NCI-H187 (cell line): ENCODE measurements at regions not wholly inside any gene's neighbourhood (a gene's known extent, or its start where the extent isn't known, plus 50 kb on each side); places are given as distances from the start of the nearest gene placed in this dataset.

Source experiments
- DNase-seq, 2 experiments: peaks; one replicate each; lab custom pipeline; 2025; lab: John Stamatoyannopoulos, UW

- DNase-seq, result no peak
These were observed 69.6 kb downstream of the MDH1 start for GRCh38 chr2:63658176-63658968.

- DNase-seq, result no peak
These were observed 71.3 kb downstream of the MDH1 start for GRCh38 chr2:63660060-63660459.

DNA sequence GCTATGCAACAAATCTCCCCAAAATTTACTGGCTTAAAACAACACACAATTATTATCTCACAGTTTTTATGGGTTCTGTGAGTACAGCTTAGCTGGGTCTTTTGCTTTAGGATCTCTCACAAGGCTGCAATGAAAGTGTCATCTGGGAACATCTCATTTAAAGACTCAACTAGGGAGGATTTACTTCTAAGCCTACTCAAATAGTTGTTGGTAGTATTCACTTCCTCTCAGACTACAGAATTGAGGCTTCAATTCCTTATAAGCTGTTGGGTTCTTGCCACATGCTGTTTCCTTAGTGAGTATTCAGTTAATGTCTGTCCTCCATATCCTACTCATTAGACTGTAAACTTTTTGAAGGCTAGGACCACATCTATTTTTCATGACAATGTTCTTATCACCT, 72.3 kb downstream of the MDH1 start:
- no peak for DNase-seq

DNA sequence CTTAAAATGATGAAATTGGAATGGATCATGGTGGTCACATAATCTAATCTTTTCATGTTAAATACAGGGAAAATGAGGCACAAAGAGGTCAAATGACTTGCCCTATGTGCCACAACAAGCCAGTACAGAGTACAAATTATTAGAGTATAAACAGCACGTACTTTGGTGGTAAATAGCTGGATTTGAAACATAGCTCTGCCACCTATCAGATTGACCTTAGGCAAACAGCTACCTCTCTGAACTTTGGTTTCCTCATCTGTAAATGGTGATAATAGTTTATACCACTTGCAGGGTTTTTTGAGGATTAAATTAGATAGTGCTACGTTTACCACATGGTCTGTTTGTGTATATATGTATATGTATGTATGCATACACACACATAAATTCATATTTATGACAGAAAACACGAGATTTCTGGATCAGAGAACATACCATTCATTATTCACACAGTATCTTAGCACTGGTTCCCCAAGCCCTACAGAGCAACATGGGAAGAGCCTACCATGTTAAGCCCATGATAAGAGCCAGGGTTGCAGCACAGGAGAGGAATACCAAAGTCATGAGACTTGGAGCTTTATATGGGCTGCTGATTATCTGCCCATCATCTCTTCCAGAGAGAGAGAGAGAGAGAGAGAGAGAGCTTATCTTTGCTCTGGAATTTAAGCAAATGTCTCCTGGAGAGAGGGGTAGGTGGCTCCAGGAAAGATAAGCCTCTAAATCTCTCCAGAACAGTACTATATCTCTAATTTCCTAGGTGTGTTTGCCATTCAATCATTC, 73.5 kb downstream of the MDH1 start:
- no peak for DNase-seq

- DNase-seq, result no peak
These were observed 74.5 kb downstream of the MDH1 start for GRCh38 chr2:63663013-63663864.

- DNase-seq, result no peak
These were observed 76.3 kb downstream of the MDH1 start for GRCh38 chr2:63665091-63665490.

DNA sequence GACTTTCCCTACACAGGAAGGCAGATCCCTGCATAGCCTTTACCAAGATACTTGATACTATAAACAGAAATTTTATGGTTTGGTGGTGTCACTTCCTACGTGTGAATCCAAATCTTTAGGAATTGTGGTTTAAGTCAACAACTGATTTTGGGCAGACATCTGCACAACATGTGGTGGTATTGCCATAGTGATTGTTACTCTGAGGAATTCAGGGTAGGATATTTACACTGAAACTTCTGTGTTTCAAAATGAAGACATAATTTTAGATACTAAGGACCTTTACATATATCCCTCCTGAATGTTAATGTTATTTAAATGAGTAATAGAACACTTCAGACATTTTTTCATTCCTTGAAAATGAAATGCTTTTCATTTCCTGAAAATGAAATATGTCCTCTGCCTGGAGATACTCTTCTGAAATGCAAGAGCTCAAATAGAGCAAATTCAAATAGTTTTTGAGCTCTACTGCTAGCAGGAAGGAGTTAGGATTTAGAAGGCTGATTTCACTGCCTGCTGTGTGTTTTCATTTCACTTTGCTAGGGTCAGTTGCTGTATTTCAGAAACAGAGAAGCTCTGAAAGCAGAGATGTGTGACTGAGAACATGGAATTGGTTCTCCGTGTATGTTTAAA, 77.2 kb downstream of the MDH1 start:
- no peak for DNase-seq

DNA sequence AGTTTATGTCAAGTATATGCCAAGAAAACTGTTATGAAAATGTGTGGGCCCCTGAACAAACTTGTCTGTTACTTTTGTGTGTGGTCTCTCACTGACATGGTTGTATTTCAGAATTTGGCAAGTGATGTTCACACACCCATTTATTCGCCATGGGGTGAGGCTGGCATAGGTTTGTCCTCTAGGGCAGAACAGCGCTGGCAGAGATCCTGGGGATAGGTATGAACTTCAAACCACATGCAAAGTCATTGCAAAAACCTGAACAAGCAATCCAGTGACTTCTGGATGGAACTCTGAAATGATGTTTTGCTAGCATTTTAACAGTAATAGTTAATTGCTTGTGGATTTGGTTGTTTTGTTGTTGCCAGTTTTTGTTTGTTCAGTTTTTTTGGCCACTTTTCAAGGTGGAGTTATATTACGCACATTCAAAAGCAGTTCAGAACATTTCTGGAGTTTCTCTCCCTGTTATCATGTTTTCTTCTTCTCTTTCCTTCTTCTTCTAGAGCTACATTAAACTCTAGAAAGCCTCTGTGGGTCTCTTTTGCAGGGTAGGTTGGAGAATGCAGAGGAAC, 78.5 kb downstream of the MDH1 start:
- DNase-seq, result no peak

DNA sequence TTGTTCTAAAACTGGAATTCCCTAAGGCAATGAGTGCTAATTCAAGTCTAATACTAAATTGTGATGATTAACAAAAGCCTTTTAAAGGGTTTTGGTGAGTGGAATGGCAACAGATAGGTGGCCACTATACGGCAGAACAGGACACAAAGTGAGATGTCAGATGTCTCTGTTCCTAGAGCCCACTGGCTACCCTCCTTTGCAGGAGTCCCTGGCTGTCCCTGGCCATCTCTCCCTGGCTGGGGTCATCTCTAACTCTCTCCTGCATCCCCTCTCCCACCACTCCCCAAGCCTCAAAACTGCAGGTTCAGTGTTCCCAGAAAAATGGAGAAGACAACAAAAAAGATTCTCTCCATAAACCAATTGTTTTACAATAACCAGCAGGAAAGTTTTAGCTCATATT, 79.2 kb downstream of the MDH1 start:
- DNase-seq, result no peak

DNA sequence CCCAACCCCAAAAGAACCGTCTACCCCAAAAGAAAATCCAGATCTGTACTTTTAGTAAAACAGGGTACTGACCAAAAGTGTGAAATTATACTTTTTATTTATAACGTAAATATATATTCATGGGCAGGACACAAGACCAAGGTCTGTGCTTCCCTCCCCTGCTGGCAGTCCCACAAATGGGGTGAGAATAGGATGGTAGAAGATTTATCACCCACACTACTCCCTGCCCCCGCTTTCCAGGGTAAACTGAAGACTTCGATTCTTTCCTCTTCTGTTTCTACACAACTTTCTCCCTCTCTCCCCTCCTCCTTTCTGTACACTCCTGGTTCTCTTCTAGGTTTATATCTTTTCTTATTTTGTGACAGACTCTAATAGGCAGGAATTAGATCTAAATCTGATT, 79.7 kb downstream of the MDH1 start:
- DNase-seq, result no peak

- no peak for DNase-seq
These were observed 80.8 kb downstream of the MDH1 start for GRCh38 chr2:63669596-63669995.

- no peak for DNase-seq
These were observed 85.2 kb downstream of the MDH1 start for GRCh38 chr2:63673865-63674533.

- no peak for DNase-seq
These were observed 86.3 kb downstream of the MDH1 start for GRCh38 chr2:63675026-63675425.

DNA sequence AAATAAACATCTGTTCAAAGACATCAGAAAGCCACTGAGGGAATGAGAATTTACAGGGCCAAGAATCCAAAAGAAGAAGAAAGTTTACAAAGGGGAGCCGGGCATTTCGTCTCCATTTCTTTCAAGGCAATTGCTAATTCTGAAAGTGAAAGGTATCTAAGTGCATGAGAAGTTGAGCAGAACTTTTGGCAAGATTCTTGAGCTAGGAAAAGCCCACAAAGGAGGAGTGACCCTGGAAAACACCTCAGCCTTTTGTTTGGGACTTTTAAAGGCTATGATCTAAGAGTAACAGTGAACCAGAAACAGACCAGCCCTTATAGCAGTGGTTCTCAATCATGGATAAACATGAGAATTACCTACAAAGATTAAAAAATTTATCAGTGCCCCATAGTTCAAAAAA, 87.4 kb downstream of the MDH1 start:
- no peak for DNase-seq

GRCh38 chr2:63678085-63678484, 89.3 kb downstream of the MDH1 start:
- DNase-seq, result no peak

GRCh38 chr2:63678551-63678950, 89.8 kb downstream of the MDH1 start:
- no peak for DNase-seq

DNA sequence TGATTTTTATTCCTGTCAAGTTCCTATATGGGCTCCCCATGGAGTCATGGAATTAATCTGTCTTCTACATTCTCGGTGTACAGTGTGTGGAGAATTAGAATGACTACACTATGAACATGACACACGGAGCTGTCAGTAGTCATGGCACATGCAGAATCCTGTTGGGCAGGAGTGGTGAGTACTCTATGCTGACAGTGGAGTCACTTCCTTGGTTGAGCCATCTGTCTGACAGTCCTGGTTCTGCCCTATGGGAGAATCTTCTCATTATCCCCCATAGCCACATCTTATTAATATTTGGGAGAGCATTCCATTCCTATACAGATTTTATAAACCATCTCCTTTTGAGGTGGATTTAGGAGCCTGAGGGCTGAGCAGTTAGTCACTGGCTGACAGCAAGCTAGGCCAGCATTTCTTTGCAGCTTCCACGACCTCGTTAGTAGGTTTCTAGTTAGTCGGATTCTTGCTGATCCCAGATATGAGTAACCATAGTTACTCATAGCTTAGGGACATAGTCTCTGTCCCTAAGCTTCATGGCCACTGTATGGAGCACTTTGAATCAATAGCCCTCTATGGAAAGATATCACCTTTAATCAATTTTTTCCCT, 90.6 kb downstream of the MDH1 start:
- DNase-seq, result no peak

DNA sequence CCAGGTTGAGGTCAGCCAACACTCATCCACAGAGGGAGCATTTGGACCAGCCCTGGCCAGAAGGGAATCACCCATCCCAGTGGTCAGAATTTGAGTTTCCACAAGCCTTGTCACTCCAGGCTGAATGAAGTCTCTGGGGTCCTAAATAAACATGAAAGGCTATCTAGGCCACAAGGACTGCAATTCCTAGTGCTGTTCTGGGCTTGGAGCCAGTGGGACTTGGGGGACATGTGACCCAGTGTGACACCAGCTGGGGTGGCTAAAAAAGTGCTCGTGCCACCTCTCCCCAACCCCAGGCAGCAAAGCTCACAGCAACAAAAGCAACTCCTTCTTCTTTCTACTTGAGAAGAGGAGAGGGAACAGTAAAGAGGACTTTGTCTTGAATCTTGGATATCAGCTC, 91.7 kb downstream of the MDH1 start:
- no peak for DNase-seq

GRCh38 chr2:63681896-63682295, 93.1 kb downstream of the MDH1 start:
- no peak for DNase-seq

DNA sequence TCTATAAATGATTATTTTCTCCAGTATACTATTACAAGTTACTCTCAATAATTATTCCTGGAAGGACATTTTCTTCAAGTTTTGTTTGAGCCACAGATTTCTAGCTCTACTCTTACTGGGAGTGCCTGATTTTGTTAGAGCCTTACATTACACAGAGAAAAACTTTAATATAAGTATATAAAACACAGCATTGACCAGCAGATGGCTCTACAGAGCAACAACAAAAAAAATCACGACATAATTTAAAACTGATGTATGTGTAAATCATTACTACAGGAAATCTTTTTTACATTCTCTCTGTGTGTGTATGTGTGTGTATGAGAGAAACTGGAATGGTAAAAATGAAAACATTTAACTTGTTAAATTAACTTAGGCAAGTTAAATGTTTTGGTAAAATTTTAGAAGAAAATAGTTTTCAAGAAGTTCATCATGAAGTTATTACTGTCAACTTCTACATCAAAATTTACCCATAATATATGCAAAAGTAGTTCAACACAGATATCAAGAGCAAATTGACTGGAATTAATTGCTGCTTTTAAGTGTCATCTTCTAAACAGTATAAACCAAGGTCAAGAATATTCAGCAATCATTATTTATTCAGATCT, 103.3 kb downstream of the MDH1 start:
- DNase-seq, result peak in 1 of 2 experiments; percentile 29
